ENCODE measurements at regions not wholly inside any gene's neighbourhood (a gene's known extent, or its start where the extent isn't known, plus 50 kb on each side); places are given as distances from the start of the nearest gene placed in this dataset.
"Not testable (repeated sequence)": the region's sequence is repeated elsewhere in the genome, so short reads cannot be mapped to it uniquely, and the experiment has no call there.

DNA sequence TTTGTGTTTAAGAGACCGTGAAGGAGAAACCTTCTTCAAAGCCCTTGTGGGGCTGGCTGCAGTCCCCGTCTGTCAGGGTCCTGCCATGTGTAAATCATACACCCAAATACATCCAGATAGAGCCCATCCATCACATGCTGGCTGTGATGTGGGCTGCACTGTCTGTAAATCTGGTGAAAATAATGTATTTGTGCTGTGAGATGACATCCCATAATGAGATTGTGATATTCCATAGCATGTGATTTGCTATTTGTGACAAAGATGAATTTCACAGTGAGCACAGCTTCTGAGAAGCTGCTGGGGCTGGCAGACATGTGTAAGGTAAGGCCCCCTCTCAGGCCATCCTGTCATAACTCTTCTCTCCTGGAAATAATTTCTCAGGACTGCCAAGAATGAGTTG is 114.3 kb upstream of the MB21D2 start:
- Mint-ChIP-seq H3K36me3 (ENCODE audit: unreplicated experiment) (no peaks in the 10 kb centered on the region), H3K27me3 (ENCODE audit: unreplicated experiment) (no peaks in the 10 kb centered on the region), H3K4me1 (ENCODE audit: low read depth, unreplicated experiment) (no peaks in the 10 kb centered on the region)

DNA sequence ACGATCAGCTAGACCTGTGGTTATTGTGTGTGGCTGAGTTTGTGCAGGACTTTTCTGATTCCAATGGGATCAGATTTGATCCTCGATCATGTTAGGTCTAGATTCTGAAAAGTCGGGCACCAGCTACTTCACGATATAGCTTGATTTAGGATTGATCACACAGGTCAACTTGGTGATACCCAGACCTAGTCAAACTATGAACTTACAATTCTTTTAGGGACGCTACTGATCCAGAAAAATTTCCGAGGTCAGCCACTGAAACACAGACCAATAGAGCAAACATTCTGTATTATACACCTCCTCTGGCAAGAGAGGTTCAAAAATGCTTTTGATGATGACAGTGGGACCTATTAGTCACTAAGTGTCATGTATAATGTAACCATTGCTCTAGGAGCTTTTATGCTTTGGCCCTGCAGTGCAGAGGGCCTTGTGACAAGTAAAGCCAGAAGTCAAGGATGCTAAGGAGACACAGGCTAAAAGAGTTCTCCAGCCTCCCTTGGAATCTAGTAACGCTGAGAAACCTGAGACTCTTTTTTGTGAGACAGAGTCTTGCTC is 115.6 kb upstream of the MB21D2 start:
- no peak overlapping the region for H3K27ac Mint-ChIP-seq (ENCODE audit: unreplicated experiment)
- peaks cover 3% of the 10 kb centered on the region for H3K9me3 Mint-ChIP-seq (ENCODE audit: unreplicated experiment)
- TF ChIP-seq, protein P1, sequence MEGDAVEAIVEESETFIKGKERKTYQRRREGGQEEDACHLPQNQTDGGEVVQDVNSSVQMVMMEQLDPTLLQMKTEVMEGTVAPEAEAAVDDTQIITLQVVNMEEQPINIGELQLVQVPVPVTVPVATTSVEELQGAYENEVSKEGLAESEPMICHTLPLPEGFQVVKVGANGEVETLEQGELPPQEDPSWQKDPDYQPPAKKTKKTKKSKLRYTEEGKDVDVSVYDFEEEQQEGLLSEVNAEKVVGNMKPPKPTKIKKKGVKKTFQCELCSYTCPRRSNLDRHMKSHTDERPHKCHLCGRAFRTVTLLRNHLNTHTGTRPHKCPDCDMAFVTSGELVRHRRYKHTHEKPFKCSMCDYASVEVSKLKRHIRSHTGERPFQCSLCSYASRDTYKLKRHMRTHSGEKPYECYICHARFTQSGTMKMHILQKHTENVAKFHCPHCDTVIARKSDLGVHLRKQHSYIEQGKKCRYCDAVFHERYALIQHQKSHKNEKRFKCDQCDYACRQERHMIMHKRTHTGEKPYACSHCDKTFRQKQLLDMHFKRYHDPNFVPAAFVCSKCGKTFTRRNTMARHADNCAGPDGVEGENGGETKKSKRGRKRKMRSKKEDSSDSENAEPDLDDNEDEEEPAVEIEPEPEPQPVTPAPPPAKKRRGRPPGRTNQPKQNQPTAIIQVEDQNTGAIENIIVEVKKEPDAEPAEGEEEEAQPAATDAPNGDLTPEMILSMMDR (IDR thresholded peaks at IDR 0.05; ENCODE audit: partially characterized antibody, unreplicated experiment), result no peak
- no peaks in the 10 kb centered on the region for H3K36me3 Mint-ChIP-seq (ENCODE audit: unreplicated experiment)
- DNase-seq, result no peak
- H3K27me3 Mint-ChIP-seq (ENCODE audit: unreplicated experiment), result no peaks in the 10 kb centered on the region
- H3K4me1 Mint-ChIP-seq (ENCODE audit: low read depth, unreplicated experiment), result no peaks in the 10 kb centered on the region
- no peak overlapping the region for H3K4me3 Mint-ChIP-seq (ENCODE audit: unreplicated experiment)

More for the DNA sequence above, 114.3 kb upstream of the MB21D2 start:
- Mint-ChIP-seq H3K27ac (ENCODE audit: unreplicated experiment) (no peak overlapping the region), H3K4me3 (ENCODE audit: unreplicated experiment) (no peak overlapping the region), H3K9me3 (ENCODE audit: unreplicated experiment) (no peaks in the 10 kb centered on the region)
- TF ChIP-seq, protein P1 (IDR thresholded peaks at IDR 0.05; ENCODE audit: partially characterized antibody, unreplicated experiment), result no peak
- no peak for DNase-seq

DNA sequence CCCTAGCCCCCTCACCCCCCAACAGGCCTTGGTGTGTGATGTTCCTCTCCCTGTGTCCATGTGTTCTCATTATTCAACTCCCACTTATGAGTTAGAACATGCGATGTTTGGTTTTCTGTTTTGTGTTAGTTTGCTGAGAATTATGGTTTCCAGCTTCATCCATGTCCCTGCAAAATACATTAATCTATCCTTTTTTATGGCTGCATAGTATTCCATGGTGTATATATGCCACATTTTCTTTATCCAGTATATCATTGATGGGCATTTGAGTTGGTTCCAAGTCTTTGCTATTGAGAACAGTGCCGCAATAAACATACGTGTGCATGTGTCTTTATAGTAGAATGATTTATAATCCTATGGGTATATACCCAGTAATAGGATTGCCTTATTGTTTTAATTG is 120.2 kb upstream of the MB21D2 start:
- not testable (repeated sequence) for H3K4me3 Mint-ChIP-seq (ENCODE audit: unreplicated experiment); H3K4me1 Mint-ChIP-seq (ENCODE audit: low read depth, unreplicated experiment); H3K9me3 Mint-ChIP-seq (ENCODE audit: unreplicated experiment); H3K27me3 Mint-ChIP-seq (ENCODE audit: unreplicated experiment); DNase-seq; H3K27ac Mint-ChIP-seq (ENCODE audit: unreplicated experiment); H3K36me3 Mint-ChIP-seq (ENCODE audit: unreplicated experiment)

DNA sequence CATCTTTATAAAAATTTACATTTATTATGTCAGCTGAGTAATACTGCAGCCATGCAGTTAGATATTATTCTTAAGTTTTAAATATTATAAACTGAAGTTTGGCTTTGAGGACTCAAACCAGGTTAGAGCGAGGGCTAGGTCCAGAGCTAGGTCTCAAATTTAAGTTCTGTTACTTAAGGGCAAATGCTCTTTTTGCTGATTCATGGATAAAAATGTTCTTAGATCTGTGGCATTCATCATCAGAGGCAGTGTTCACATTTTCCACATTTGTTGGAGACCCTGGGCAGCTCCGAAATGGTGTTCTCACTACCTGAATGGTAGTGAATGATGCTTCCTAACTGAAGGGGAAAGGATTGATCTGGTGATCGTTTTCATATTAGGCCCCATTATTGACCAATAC is 121.4 kb upstream of the MB21D2 start:
- Mint-ChIP-seq H3K4me1 (ENCODE audit: low read depth, unreplicated experiment) (peaks cover 5% of the 10 kb centered on the region), H3K36me3 (ENCODE audit: unreplicated experiment) (no peaks in the 10 kb centered on the region), H3K27ac (ENCODE audit: unreplicated experiment) (no peak overlapping the region), H3K27me3 (ENCODE audit: unreplicated experiment) (no peaks in the 10 kb centered on the region), H3K9me3 (ENCODE audit: unreplicated experiment) (peaks cover 3% of the 10 kb centered on the region), H3K4me3 (ENCODE audit: unreplicated experiment) (no peak overlapping the region)
- DNase-seq, result no peak
- TF ChIP-seq, protein P1 (IDR thresholded peaks at IDR 0.05; ENCODE audit: partially characterized antibody, unreplicated experiment), result no peak

DNA sequence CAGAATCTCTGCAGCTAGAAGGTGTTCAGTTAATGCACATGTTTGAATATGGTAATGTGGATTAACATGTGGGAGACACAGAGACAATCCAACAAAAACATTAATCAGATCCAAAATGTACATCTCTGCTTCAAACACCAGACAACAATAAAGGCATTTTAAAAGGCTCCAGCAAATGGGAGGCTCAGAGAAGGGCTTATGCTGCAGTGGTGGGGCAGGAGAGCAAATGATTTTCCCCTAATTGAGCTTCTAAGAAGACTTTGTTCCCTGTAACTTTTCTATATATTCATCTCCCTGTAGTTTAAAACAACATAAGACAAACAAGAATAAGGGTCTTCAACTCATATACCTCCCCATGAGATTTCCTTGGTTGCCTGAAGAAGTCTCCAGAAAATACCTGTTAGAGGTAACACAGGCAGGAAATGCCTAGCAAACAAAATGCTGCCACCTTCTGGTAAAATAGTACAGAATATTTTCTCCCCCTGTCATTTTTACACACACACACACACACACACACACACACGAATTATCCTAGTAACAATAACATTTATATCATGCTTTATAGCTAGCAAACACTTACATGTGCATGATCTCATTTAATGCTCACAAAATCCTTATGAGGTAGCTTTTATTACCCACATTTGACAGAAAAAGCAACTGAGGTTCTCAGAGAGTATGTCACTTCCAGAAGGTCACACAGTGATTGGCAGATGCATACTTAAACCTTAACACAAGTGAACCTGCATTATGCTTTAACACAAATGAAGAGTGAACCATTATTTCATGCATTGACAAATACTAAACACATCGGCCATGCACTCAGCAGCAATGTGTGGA is 123.4 kb upstream of the MB21D2 start:
- DNase-seq, result no peak
- peaks cover 5% of the 10 kb centered on the region for H3K4me1 Mint-ChIP-seq (ENCODE audit: low read depth, unreplicated experiment)
- TF ChIP-seq, protein P1 (IDR thresholded peaks at IDR 0.05; ENCODE audit: partially characterized antibody, unreplicated experiment), result peak; percentile 40
- peaks cover 3% of the 10 kb centered on the region for H3K9me3 Mint-ChIP-seq (ENCODE audit: unreplicated experiment)
- H3K27ac Mint-ChIP-seq (ENCODE audit: unreplicated experiment), result no peak overlapping the region
- no peaks in the 10 kb centered on the region for H3K36me3 Mint-ChIP-seq (ENCODE audit: unreplicated experiment)
- H3K4me3 Mint-ChIP-seq (ENCODE audit: unreplicated experiment), result no peak overlapping the region
- no peaks in the 10 kb centered on the region for H3K27me3 Mint-ChIP-seq (ENCODE audit: unreplicated experiment)
